ENCODE measurements at regions not wholly inside any gene's neighbourhood (a gene's known extent, or its start where the extent isn't known, plus 50 kb on each side); places are given as distances from the start of the nearest gene placed in this dataset.

- no peak for DNase-seq (ENCODE audit: low spot score)
Observed at GRCh38 chr20:55264703-55265239, 740.5 kb downstream of the CBLN4 start.

GRCh38 chr20:55258559-55258958 is 746.8 kb downstream of the CBLN4 start:
- DNase-seq (ENCODE audit: low spot score) = no peak

GRCh38 chr20:55255016-55255415 is 750.3 kb downstream of the CBLN4 start:
- no peak for DNase-seq (ENCODE audit: low spot score)

GRCh38 chr20:55253781-55254180 is 751.5 kb downstream of the CBLN4 start:
- peak; percentile 83 for DNase-seq (ENCODE audit: low spot score)

DNA sequence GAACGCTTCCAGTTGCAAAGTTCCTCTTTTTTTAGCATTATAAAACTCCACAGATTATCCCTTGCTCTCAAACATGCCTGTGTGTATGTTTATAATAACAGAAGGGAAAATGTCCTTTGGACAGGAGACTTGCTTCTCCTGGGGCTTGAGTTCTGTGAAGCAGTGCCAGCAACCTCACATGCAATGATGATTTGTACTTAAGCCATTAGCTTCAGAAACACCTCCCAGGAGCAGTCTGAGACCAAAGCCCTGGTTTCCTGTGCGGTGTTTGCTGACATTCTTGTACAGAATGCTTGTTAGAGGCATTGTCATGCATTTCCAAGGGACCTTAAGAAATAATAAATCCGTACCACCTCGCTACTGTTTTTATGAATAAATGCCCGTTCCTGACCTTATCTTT is 752.8 kb downstream of the CBLN4 start:
- DNase-seq (ENCODE audit: low spot score) = peak; percentile 79

DNA sequence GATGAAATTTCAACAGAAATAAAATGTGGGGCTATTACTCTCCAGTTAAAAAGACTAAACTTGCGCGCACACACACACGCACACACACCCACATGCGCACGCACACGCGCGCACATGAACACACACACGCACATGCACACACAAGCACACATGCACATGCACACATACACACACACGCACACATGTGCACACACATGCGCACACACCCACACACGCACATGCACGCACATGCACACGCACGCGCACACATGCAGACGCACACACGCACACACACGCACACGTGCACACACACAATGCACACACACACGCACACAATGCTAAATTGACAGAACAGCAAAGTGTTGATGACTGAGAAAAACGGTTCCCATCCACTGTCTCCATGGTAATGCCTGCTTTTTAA is 754.1 kb downstream of the CBLN4 start:
- DNase-seq (ENCODE audit: low spot score) = no peak

- no peak for DNase-seq (ENCODE audit: low spot score)
Observed at GRCh38 chr20:55242853-55243252, 762.5 kb downstream of the CBLN4 start.

- no peak for DNase-seq (ENCODE audit: low spot score)
Observed at GRCh38 chr20:55239269-55239668, 763.9 kb downstream of the DOK5 start.

DNA sequence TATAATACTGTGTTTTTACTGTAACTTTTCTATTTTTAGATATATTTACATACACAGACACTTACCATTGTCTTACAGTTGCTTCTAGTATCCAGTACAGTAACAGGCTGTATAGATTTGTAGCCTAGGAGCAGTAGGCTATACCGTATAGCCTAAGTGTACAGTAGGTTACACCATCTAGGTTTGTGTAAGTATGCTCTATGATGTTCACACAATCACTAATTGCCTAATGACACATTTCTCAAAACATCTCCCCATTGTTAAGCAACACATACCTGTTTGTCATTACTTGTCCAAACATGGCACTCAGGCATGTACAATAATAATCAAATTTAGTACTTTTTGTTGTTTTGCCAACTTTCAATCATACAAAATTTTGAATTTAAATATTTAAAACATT is 757.3 kb downstream of the DOK5 start:
- DNase-seq (ENCODE audit: low spot score) = no peak

DNA sequence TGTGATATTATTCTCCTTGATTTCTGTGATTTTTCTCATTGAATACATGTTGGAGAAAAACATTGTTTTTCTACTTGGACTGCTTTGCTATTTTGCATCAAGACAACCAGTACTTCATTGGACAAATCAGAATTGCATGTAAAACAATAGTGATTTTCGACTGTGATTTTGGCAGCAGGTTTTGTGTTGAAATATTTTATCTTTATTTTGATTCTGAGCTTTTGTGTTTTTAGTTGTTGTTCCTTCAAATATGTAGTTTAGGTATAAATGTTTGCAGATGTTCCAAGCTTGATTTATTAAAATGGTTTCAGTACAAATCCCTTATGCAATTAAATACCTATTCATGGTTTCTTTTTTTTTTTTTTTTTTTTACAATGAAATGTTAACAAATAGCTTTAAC is 754.1 kb downstream of the DOK5 start:
- no peak for DNase-seq (ENCODE audit: low spot score)

GRCh38 chr20:55216525-55217242 is 741.3 kb downstream of the DOK5 start:
- DNase-seq (ENCODE audit: low spot score) = no peak

DNA sequence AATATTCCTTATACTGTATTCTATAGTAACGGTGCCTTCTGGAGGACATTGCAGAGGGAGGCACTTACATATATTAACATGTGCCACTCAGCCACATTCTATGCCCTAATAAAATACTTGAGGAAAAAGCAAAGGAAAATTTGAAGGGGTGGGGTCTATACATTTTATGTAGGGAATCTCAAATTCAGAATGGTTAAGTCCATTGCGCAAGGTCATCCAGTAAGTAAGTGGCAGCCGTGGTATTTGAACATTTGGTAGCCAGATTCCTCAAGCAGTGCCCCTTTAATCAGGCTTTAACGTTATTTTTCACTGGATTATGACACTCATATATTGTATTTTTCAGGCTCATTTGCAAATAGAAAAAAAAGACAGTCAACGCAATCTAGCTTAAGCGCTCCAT is 738.3 kb downstream of the DOK5 start:
- DNase-seq (ENCODE audit: low spot score) = no peak

DNA sequence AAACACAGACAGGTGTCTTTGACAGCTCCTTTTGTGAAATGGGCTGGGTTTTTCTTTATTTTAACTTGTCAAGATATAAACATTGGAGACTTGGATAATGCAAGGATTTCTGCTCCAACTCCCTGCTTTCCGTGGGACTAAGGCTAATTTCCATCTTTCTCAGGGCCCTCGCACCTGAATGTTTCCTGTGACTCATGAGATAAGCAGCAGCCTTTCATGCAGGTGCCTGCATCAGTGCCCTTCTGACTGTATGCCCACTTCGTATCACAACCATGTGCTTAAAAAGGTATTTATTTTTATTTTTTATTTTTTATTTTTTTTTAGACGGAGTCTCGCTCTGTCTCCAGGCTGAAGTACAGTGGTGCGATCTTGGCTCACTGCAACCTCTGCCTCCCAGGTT is 736.1 kb downstream of the DOK5 start:
- no peak for DNase-seq (ENCODE audit: low spot score)

- no peak for DNase-seq (ENCODE audit: low spot score)
Observed at GRCh38 chr20:55205665-55206064, 730.3 kb downstream of the DOK5 start.

DNA sequence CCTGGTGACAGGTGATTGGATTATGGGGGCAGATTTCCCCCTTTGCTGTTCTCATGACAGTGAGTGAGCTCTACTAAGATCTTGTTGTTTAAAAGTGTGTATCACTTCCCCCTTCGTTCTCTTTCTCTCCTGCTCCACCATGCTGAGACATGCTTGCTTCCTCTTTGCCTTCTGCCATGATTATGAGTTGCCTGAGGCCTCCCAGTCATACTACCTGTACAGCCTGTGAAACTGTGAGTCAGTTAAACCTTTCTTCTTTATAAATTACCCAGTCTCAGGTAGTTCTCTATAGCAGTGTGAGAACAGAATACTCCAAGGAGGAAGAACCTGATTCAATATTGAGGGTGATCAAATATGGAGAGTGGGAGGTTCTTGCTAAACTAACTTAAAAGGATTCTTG is 724.9 kb downstream of the DOK5 start:
- no peak for DNase-seq (ENCODE audit: low spot score)

GRCh38 chr20:55194947-55195346 is 719.6 kb downstream of the DOK5 start:
- DNase-seq (ENCODE audit: low spot score) = no peak

DNA sequence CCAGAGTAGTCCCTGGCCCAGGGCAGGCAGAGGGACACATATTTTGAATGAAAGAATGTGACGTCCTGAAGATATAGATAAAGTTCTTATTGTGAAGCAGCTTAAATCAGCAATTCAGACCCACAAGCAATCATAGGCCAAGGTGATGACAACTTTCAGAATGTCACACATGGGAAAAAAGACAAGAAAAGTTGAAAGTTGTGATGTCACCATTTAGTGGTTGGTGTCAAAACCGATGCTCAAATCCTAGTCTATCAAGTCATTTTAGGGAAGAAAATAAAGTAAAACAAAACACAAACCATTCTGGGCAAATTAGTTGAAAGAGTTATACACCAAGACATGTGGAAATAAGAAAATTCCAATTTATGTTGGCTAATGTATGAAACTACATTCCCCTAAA is 710.8 kb downstream of the DOK5 start:
- no peak for DNase-seq (ENCODE audit: low spot score)

- no peak for DNase-seq (ENCODE audit: low spot score)
Observed at GRCh38 chr20:55175081-55175480, 699.7 kb downstream of the DOK5 start.

- no peak for DNase-seq (ENCODE audit: low spot score)
Observed at GRCh38 chr20:55174635-55175034, 699.2 kb downstream of the DOK5 start.

GRCh38 chr20:55174172-55174571 is 698.8 kb downstream of the DOK5 start:
- DNase-seq (ENCODE audit: low spot score) = peak; percentile 43

- no peak for DNase-seq (ENCODE audit: low spot score)
Observed at GRCh38 chr20:55173601-55174000, 698.2 kb downstream of the DOK5 start.

DNA sequence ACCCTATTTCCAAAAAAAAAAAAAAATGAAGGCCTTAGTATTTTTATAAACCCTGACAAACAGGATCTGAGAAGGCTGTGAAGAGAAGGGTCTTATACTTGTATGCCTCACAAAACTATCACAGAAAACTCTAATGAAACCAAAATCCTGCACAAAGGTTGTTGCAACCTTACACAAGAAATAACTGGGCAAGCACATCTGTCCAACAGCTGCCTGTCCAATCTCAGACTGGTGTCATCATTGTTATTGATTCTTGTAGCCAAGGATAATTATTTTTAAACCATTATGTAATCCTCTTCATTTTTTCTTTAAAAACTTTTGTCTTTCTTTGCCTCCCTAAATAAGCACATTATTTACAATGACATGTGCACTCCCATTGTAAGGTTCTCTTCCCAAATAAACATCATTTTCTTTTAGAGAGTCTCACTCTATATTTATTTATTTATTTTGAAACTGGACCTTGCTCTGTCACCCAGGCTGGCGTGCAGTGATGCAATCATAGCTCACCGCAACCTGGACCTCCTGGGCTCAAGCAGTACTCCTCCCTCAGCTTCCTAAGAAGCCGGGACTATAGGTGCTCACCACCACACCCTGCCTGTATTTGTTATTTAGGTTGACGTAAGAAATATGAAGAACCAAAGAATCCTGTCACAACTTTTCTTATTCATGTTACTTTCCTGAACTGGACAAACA is 697.1 kb downstream of the DOK5 start:
- peak; percentile 81 for DNase-seq (ENCODE audit: low spot score)

- no peak for DNase-seq (ENCODE audit: low spot score)
Observed at GRCh38 chr20:55166063-55166462, 690.7 kb downstream of the DOK5 start.
